GM06990 (cell line): ENCODE measurements at regions not wholly inside any gene's neighbourhood (a gene's known extent, or its start where the extent isn't known, plus 50 kb on each side); places are given as distances from the start of the nearest gene placed in this dataset.

Experiments
- DNase-seq: peaks from one replicate; pipeline ENCODE4 v3.0.0-alpha.2; 2011; ENCODE audit not compliant: insufficient read length; ENCODE audit errors: extremely low read depth
- H3K27me3 ChIP-seq: replicated peaks from 2 replicates; pipeline ENCODE4 v1.6.0; 2011; ENCODE audit warnings: low read length; ENCODE audit not compliant: control insufficient read depth, insufficient read depth
- H3K36me3 ChIP-seq: 2 replicates; pipeline ENCODE4 v1.5.1; 2011; ENCODE audit warnings: low read length; ENCODE audit not compliant: control insufficient read depth, insufficient read depth
- H3K4me3 ChIP-seq: replicated peaks from 2 replicates; pipeline ENCODE4 v1.5.1; 2011; ENCODE audit warnings: low read depth, mild to moderate bottlenecking, control low read depth, low read length
- TF ChIP-seq, protein P1 (sequence below): IDR thresholded peaks from 2 replicates; pipeline ENCODE4 v1.5.1; 2011; ENCODE audit warnings: low read length, control low read depth, mild to moderate bottlenecking, inconsistent platforms; ENCODE audit not compliant: insufficient read depth, poor library complexity, severe bottlenecking

DNA sequence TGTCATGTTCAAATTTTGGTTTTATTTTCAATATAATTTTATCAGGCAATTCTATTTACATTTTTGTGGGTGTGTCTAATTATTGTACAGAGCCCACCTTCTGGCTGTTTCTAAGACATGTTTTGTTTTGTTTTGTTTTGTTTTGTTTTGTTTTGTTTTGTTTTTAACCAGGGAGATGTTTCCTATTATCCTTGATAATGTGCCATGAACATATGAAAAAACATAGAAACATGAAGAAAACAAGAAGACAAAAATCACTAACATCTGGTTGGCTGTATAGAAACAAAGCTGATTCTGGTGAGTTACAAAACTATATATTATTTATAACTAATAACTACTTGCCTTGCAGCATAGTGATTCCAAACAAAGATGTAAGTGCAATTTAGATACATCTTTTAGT is 128.1 kb upstream of the TRPC4 start:
- no peak overlapping the region for H3K4me3 ChIP-seq
- no peak for DNase-seq
- no peaks in the 10 kb centered on the region for H3K27me3 ChIP-seq
- TF ChIP-seq, protein P1, sequence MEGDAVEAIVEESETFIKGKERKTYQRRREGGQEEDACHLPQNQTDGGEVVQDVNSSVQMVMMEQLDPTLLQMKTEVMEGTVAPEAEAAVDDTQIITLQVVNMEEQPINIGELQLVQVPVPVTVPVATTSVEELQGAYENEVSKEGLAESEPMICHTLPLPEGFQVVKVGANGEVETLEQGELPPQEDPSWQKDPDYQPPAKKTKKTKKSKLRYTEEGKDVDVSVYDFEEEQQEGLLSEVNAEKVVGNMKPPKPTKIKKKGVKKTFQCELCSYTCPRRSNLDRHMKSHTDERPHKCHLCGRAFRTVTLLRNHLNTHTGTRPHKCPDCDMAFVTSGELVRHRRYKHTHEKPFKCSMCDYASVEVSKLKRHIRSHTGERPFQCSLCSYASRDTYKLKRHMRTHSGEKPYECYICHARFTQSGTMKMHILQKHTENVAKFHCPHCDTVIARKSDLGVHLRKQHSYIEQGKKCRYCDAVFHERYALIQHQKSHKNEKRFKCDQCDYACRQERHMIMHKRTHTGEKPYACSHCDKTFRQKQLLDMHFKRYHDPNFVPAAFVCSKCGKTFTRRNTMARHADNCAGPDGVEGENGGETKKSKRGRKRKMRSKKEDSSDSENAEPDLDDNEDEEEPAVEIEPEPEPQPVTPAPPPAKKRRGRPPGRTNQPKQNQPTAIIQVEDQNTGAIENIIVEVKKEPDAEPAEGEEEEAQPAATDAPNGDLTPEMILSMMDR = no peak
- H3K36me3 ChIP-seq = no peaks in the 10 kb centered on the region

DNA sequence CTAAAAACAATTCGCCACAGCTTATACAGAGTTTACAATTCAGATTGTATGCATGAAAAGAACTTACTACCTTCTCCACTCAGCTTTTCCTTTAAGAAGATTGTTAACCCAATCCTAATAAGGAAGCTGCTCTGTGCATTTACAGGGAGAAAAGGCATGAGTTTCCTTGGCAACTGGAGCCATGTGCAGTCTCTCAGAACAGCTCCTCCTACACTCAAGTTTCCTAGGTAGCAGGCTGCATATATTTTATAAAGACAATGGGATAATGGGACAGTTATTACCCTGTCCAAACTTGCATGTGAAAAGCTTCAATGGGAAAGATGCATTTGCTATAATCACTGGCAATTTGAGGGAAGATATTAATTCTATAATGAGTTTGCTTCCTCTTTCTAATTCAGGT is 125.5 kb upstream of the TRPC4 start:
- Histone ChIP-seq H3K4me3 (no peak overlapping the region), H3K27me3 (no peaks in the 10 kb centered on the region), H3K36me3 (no peaks in the 10 kb centered on the region)
- TF ChIP-seq, protein P1 = no peak
- no peak for DNase-seq

DNA sequence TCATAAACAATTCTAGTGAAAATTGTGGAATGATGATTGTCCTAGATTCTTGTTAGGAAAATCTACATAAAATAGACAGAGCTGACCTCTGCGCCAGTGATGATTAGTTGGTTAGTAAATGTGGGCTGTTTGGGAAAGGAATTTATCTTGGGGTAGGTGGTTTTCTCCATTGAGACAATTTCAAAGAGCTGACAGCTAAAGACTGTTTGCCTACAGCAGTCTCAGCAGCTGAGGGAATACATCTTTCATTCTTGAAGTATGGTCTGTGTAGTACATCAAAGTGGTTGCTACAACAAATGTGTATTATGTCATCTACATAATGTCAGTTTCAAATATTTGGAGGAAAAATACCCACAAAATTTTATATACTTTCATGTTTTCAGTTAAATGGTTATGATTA is 117.2 kb upstream of the TRPC4 start:
- H3K36me3 ChIP-seq = no peaks in the 10 kb centered on the region
- no peak for DNase-seq
- TF ChIP-seq, protein P1 = no peak
- no peak overlapping the region for H3K4me3 ChIP-seq
- no peaks in the 10 kb centered on the region for H3K27me3 ChIP-seq

DNA sequence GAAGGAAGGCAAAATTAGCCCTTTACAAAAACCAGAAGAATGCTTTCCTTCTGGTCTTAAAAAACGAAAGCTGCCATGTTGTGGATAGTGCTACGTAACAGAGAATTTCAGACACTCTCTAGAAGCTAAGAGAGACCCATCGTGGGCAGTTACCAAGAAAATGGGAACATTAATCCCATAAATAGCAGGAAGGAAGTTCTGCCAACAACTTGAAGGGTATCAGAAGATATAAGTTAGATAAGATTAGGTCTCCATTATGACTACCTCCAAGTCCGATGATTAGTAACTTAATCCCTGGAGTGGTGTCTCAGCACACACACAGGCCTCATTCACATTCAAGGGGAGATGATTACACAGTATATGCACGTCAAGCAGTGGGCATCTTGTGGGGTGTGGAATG is 115.7 kb upstream of the TRPC4 start:
- TF ChIP-seq, protein P1 = no peak
- H3K36me3 ChIP-seq = no peaks in the 10 kb centered on the region
- DNase-seq = no peak
- no peaks in the 10 kb centered on the region for H3K27me3 ChIP-seq
- H3K4me3 ChIP-seq = no peak overlapping the region

DNA sequence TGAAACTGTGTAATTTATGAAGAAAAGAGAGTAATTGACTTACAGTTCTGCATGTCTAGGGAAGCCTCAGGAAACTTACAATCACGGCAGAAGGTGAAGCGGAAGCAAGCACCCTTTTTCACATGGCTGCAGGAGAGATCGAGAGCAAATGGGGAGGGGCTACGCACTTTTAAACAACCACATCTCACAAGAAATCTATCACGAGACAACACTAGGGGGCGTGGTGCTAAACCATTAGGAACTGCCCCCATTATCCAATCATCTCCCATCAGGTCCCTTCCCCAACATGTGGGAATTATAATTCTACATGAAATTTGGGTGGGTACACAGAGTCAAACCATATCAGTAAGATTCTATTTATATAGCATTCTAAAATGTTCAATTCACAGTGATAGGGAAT is 114.8 kb upstream of the TRPC4 start:
- Histone ChIP-seq H3K36me3 (no peaks in the 10 kb centered on the region), H3K27me3 (no peaks in the 10 kb centered on the region), H3K4me3 (no peak overlapping the region)
- no peak for DNase-seq
- TF ChIP-seq, protein P1 = no peak

DNA sequence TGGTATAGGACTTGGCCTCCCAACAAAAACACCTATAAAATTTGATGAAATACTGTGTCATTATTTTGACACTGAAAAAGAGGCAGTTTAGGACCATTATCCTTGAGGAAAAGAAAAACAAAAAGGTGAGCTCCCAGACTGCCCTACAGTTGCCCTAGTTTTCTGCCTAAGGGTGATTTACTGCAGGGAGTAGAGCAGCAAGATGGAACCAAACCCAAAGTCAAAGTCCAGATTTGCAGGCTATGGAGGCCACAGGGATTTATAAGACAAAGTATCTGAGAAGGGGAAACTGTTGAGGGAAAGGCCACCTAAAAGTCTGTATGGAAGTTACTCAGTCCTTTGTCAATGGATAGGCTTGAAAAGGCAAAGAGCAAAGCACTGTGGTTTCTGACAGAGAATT is 112.4 kb upstream of the TRPC4 start:
- DNase-seq = no peak
- Histone ChIP-seq H3K4me3 (no peak overlapping the region), H3K27me3 (no peaks in the 10 kb centered on the region), H3K36me3 (no peaks in the 10 kb centered on the region)
- TF ChIP-seq, protein P1 = no peak
